D341Med (cell line): ENCODE measurements at regions not wholly inside any gene's neighbourhood (a gene's known extent, or its start where the extent isn't known, plus 50 kb on each side); places are given as distances from the start of the nearest gene placed in this dataset.
"Not testable (repeated sequence)": the region's sequence is repeated elsewhere in the genome, so short reads cannot be mapped to it uniquely, and the experiment has no call there.

ENCODE experiments used
- DNase-seq: peaks from one replicate; pipeline ENCODE4 v3.0.0; 2012; ENCODE audit warnings: low spot score

DNA sequence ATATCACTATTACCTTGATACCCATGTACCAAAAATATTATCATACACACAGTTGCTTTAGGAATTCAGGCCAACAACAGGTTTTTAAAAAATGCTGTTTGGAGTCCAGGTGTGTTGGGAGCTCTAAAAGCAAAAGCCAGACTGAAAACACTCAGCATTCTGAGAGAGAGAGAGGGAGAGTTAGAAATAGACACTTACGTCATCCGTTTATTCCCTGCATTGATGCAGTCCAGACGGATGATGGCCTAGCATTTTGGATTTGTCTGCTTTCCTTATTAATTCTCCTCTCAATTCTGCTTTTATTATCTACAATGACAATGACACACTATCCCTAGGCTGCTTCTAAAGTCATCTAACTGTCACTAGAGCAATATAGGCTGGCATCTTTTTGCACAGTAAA is 358.3 kb upstream of the BOD1L1 start:
- no peak for DNase-seq

- DNase-seq = no peak
Measured at GRCh38 chr4:13986548-13986947, 359.0 kb upstream of the BOD1L1 start.

DNA sequence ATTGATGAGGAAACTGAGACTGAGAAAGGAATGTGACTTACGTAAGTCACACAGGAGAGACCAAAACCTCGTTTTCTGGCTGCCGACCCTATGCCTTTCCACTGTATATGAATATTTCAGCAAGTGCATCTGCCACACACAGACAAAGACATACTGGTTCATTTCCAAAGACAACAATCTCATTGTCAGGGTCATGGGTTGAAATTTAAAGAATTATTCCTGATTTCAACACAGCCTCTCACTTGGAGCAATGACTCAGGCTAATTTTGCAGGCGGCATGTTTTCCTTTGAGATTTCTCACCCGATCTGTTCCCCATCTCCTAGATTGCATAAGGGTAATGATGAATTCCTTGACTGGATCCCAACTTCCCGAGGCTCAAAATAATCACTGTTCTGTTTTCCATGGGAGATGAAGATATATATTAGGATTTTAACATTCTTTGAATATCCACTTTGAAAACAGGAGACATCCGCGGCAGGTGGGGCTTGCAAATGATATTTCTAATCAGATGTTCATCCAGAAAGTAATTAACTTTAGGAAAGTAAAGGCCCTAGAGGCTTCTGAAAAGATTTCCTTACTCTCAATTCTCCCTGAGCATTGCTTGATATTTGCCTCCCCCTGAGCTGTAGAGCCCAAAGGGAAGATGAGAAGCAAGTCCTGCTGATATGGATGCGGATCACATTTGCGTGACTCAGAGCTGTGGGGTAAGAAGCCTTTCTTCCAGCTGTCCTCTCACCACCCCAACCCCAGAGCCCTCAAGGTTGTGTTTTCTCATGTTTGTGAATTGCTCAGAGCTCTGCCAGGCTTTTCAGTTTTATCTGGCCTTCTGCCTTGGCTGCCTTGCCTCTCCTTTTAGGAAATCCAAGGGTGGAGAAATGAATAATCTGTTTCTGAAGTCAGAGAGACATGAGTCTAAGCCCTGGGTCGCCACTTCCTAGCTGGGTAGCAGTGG is 361.1 kb upstream of the BOD1L1 start:
- DNase-seq = no peak

DNA sequence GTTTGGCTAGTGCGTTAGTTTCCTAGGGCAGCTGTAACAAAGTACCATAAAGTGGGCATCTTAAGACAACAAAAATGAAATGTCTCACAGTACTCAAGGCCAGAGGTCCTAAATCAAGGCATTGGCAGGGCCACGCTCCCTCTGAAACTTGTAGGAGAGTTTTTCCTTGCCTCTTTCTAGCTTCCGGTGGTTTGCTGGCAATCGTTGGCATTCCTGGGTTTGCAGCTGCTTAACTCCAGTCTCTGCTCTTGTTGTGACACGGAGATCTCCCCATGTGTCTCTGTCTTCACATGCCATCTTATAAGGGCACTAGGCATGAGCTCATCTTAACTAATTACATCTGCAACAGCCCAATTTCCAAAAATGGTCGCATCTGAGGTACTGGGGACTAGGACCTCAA is 362.0 kb upstream of the BOD1L1 start:
- DNase-seq = no peak

- no peak for DNase-seq
Measured at GRCh38 chr4:13990596-13991589, 363.4 kb upstream of the BOD1L1 start.

DNA sequence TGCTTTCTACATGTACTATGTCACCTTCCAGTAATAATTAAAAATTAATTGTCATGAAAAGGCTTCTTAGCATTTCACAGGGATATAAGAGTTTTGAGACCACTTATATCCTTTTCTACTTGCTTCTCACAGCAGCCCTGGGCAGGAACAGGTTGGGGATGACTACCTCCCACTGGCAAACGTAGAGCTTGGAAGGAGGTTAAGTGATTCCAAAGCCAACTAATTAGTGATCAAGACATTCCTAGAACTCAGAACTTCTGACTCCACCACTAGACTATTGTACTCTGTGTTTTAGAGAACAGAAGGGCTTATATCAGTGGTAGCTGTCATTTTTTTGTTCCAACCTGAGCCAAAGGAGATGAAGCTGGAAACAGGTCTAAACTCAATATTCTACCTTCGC is 364.5 kb upstream of the BOD1L1 start:
- no peak for DNase-seq

DNA sequence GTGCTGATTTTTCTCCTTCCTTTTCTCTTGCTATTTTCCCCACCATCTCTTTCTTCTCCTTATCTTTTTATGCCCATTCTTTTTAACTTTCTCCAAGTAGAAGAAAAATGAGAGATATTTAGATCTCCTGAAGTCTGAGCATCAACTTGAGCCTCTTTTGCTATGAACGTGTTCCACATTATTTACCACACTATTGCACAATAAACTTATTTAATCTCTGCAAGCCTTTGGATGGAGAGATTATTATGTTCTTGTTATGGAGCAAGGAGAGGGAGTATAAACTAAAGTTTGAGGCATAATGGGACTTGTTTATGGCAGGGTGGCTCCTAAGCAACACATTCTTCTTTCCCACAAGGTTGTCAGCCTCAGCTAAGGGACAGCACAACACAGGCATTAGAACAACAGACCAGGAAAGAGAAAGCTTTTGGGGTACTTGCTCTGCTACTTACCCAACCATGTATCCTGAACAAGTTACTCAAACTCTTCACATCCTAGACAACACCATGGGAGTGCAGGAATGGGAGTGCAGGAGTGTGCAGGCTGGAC is 365.5 kb upstream of the BOD1L1 start:
- DNase-seq = no peak

DNA sequence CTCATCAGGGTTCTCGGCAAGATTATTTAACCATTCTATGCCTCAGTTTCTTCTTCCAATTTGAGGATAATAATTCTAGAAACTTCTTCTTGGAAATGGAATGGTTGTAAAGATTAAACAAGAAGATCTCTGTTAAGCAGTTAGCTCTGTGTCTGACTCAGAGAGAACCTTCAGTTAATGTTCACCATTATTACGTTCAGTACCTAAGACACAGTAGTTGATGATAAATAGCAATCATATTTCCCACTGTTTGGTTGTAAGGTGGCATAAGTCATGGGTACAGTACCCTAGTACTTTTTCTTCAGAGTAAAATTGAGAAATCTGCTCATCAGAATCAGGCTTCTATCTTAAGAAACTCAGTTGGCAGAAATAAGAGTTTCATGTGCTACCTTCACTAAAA is 366.5 kb upstream of the BOD1L1 start:
- no peak for DNase-seq

GRCh38 chr4:13998850-13999445 is 371.4 kb upstream of the BOD1L1 start:
- no peak for DNase-seq

DNA sequence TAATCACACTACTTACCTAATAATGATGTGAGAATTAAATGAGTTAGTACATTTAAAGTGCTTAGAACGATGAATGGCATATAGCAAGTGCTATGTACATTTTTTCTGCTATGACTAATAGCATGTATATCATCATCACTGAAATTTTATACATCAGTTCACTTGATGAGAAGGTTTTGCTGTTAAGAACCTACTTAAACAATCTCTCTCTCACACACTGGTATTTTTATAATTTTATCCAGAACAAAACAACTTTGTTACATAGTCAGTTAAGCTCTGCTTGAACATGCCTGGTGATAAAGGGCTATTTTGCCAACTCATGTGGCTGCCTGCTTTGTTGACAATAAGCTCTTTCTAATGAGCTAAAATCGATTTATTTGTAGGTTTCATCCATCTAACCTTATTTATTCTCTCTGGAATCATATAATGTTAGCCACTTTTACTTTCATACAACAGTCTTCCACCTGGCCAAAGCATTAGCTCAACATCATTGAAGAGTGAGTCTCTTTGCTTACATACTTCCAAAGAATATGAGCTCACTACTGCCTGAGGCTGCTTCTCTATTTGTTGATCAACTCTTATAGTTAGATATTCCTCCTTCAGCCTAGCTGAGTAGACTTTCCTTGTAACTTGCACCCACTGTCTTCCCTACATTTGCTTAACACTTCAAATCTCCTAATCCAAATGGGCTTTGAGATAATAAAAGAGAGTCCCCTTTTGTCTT is 372.7 kb upstream of the BOD1L1 start:
- DNase-seq = no peak

- DNase-seq = not testable (repeated sequence)
Measured at GRCh38 chr4:14002331-14002730, 374.8 kb upstream of the BOD1L1 start.

DNA sequence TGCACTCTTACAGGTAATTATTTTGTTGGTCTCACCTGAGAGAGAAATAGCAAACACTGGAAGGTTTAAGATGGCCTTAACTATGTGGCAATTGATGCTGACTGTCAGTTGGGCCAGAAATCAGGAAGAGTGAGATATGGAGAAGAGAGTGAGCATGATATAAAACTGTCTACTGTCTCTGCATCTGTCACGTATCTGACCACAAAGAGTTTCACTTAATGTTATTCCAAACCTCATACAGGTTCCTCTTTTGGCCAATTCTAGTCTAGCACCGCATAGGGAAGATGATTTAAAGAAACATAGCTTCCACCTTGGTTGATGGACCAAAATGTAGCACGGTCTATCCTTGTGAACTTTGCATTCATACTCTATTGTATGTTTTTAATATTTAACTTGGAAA is 381.0 kb upstream of the BOD1L1 start:
- DNase-seq = no peak

DNA sequence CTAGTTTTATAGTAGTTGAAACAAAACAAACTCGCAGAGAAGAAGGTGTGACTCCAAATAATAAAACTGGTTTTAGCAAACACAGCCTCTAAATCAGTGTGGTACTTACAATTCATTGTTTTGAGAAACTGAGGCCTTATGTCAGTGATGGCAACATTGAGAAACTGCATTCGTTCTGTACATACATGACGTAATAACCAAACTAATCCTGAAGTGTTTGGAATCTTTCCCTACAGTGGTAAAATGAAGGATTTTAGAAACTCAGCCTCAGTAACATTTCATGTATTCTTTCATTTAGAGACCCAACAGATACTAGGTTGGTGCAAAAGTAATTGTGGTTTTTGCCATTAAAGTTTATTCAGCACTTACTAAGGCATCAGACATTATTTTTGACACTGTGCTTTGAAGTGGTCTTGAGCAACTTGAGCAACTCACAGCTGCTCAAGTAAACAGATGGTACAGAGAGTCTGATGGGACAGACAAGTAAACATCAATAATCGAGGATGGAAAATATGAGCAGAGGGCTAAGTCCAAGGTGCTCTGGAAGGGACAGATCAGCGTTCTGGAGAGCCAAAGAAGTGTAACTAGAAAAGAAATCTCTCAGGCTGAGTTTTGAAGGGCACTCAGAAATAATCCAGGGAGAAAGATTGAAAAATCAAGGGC is 390.8 kb upstream of the BOD1L1 start:
- no peak for DNase-seq

DNA sequence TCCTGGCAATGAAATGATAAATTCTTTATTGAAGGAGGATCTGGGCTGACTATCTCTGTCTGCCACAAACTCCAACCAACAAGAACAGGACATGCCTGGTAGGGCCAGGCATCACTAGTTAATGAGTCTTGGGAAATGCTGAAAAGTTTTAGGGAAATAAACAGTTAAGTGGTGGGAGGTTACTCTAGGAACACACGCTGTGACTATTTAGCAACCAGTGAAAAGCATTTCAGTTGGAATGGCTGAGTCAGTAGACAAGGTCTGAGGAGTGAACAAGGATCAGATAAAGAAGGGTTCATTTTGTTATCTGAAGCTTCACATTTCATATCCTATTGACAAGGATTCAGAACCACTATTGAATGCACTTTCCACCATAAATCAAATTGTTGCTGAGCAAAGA is 394.9 kb upstream of the BOD1L1 start:
- no peak for DNase-seq

- no peak for DNase-seq
Measured at GRCh38 chr4:14023036-14023435, 395.5 kb upstream of the BOD1L1 start.

DNA sequence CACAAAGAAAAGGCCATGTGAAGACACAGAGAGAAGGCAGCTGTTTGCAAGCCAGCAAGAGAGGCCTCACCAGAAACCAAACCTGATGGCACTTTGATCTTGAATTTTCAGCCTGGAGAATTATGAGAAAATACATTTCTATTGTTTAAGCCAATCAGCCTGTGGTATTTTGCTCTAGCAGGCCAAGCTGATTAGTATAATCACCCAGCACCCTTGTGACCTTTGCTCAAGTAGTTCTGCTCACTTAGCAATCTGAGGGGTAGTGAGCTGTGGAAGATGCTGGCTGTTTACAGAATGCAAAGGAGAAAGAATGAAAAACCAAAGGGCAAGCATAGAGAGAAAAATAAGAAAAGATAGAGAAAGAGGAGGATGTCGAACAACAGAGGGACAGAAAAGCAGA is 396.4 kb upstream of the BOD1L1 start:
- DNase-seq = no peak

DNA sequence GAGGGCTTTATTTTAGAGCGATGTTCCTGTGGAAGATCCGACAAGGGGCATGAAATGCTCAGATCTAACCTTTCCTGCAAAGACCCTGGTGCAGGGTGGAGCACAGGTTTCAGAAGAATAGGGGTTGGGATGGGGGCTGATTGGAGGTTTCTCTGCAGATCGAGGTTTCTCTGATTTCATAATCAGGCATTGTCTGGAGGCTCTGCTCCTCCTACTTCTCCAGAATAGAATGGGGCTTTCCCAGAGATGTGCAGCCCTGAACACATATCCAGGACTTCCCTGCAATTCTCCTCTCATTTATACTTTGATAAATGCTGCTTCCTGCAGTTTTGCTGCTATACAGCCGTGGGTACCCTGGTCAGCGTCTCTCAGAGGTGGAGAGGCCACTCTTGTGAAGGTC is 397.6 kb upstream of the BOD1L1 start:
- DNase-seq = no peak

GRCh38 chr4:14025891-14026290 is 398.4 kb upstream of the BOD1L1 start:
- DNase-seq = no peak

- no peak for DNase-seq
Measured at GRCh38 chr4:14028862-14029261, 401.3 kb upstream of the BOD1L1 start.

DNA sequence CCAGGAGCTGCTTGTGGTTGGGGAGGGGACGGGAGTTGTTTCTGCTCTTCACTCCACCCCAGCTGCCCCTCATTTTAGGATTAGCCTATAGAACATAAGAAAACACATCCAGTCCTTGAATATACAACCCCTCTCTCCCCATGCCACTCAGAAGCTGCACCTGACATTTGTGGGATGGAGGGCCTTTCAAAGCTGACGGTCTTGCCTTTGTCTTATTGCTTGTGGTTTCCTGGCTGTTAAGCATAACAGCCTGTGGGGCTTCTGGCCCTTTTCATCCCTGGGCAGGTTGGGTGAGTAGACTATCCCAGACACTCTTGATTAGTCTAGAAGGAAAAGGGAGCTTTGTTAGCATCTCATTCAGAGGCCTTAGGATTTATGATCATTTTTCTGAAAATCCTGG is 407.6 kb upstream of the BOD1L1 start:
- DNase-seq = no peak

DNA sequence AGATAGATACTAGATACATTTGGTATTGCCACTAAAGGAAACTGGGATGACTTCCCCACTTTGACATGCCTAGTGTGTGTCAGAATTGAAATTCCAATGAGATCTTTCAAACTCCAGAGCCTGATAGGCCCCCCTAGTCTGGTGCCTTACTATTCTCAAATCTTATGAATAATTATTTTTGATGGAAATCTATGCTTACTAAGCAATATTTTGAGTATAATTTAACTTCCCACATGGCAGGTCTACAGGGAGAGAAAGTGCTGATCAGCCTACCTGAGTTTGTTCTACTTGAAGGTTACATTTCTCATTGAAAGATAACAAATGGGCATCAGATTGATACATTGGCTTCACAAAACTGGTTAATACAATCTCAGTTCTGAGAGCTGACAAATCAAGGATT is 415.7 kb upstream of the BOD1L1 start:
- no peak for DNase-seq
